SK-N-MC (cell line): ENCODE measurements at regions not wholly inside any gene's neighbourhood (a gene's known extent, or its start where the extent isn't known, plus 50 kb on each side); places are given as distances from the start of the nearest gene placed in this dataset.
A peak's percentile ranks its signal among the peaks of the same experiment; 100 is the strongest.

Source experiments
- DNase-seq: peaks from one replicate; pipeline ENCODE4 v3.0.0-alpha.2; 2011; ENCODE audit warnings: low read depth, low spot score
- H3K27ac ChIP-seq: fragments of 200-600 bp; sonication (generic); 2 replicates; pipeline ENCODE4 v1.5.1; 2016; ENCODE audit warnings: mixed run types
- H3K36me3 ChIP-seq: fragments of 200-600 bp; sonication (generic); 2 replicates; pipeline ENCODE4 v1.6.1; 2017; ENCODE audit warnings: antibody characterized with exemption, low read length, mixed read lengths; ENCODE audit not compliant: insufficient read depth
- H3K4me3 ChIP-seq: fragments of 200-600 bp; sonication (generic); 2 replicates; pipeline ENCODE4 v1.5.1; 2016
- H3K9ac ChIP-seq: fragments of 200-600 bp; sonication (generic); 2 replicates; pipeline ENCODE4 v1.8.0; 2017; ENCODE audit warnings: mixed run types, mixed read lengths; ENCODE audit not compliant: insufficient read length
- H3K9me3 ChIP-seq: fragments of 200-600 bp; sonication (generic); 2 replicates; pipeline ENCODE4 v1.6.1; 2017; ENCODE audit warnings: low read depth, mild to moderate bottlenecking, antibody characterized with exemption, low read length, moderate library complexity, mixed read lengths
- EZH2 ChIP-seq: fragments of 200-600 bp; sonication (generic); IDR thresholded peaks from one replicate; pipeline ENCODE4 v1.6.1; 2017; ENCODE audit warnings: antibody characterized with exemption
- FOXP2 ChIP-seq: optimal IDR thresholded peaks from 2 replicates; pipeline ENCODE3; 2011; ENCODE audit warnings: mild to moderate bottlenecking, moderate library complexity; ENCODE audit not compliant: insufficient read depth; ENCODE audit errors: extremely low read length, control extremely low read depth
- POLR2AphosphoS5 ChIP-seq: IDR thresholded peaks from 2 replicates; pipeline ENCODE4 v1.6.1; 2012; ENCODE audit warnings: mild to moderate bottlenecking, low read depth, low read length, borderline replicate concordance

DNA sequence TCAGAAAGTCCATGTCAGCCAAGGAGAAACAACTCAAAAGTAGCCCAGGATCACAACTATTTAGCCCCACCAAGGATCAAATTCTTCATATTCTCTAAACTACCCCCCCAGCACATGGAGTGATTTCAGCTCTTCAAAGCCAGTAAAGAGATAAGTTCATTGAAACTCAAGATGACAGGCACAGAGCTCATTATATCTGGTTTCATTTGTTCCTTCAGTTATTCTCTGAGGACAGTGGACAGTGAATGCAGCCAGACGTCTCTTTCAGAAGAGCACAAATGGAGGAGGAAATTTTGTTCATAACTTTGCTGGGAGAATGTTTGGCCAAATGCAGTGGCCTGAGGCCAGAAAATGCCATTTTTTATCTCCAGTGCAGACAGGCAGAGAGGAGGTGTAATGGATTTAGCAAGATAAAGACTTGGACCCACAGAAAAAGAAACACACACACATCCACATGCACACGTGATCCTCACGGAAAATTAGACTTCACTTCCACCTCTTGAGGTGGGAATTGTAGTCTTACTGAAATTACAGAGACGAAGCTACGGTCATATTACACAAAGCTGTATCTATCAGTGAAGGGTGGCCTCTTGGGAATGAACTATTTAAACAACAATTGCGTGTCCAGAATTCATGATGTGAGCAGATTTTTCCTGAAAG, 64.6 kb downstream of the HES1 start:
- Histone ChIP-seq H3K9ac (no peak overlapping the region), H3K36me3 (no peaks in the 10 kb centered on the region), H3K27ac (no peak overlapping the region), H3K9me3 (no peaks in the 10 kb centered on the region), H3K4me3 (no peak overlapping the region)
- DNase-seq: no peak
- no peak for TF ChIP-seq FOXP2
- TF ChIP-seq POLR2AphosphoS5: no peak
- no peak for TF ChIP-seq EZH2

DNA sequence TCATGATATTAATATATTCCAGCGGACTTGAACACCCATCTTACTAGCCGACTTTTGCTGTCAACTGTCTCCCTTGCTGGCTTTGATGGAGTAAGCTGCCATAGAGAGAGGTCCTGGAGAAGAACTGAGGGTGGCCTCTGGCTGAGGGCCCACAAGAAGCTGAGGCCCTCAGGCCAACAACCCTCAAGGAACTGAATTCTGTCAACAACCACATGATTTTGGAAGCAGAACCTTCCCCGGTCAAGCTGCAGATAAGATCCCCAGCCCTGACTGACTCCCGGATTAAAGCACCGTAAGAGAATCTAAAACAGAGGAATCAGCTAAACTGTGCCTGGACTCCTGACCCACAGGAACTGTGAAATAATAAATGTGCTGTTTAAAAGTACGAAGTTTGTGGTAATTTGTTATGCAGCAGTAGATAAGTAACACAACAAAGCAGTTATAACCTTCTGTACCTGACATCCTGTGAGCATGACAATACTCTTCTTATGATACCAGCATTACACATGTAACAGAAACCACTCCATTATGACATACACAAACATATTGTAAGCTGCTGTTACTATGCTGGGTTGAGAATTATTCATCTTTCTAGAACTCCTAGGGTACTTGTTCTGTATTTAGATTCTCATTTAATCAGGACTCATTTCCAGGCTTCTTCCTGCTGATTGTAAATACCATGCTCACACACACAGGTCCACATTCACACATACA, 66.2 kb downstream of the HES1 start:
- H3K9ac ChIP-seq: no peak overlapping the region
- TF ChIP-seq FOXP2: no peak
- TF ChIP-seq POLR2AphosphoS5: no peak
- no peak for TF ChIP-seq EZH2
- no peak overlapping the region for H3K27ac ChIP-seq
- no peaks in the 10 kb centered on the region for H3K9me3 ChIP-seq
- DNase-seq: no peak
- no peaks in the 10 kb centered on the region for H3K36me3 ChIP-seq
- H3K4me3 ChIP-seq: no peak overlapping the region

GRCh38 chr3:194203482-194204041, 67.6 kb downstream of the HES1 start:
- H3K4me3 ChIP-seq: no peak overlapping the region
- no peak overlapping the region for H3K9ac ChIP-seq

DNA sequence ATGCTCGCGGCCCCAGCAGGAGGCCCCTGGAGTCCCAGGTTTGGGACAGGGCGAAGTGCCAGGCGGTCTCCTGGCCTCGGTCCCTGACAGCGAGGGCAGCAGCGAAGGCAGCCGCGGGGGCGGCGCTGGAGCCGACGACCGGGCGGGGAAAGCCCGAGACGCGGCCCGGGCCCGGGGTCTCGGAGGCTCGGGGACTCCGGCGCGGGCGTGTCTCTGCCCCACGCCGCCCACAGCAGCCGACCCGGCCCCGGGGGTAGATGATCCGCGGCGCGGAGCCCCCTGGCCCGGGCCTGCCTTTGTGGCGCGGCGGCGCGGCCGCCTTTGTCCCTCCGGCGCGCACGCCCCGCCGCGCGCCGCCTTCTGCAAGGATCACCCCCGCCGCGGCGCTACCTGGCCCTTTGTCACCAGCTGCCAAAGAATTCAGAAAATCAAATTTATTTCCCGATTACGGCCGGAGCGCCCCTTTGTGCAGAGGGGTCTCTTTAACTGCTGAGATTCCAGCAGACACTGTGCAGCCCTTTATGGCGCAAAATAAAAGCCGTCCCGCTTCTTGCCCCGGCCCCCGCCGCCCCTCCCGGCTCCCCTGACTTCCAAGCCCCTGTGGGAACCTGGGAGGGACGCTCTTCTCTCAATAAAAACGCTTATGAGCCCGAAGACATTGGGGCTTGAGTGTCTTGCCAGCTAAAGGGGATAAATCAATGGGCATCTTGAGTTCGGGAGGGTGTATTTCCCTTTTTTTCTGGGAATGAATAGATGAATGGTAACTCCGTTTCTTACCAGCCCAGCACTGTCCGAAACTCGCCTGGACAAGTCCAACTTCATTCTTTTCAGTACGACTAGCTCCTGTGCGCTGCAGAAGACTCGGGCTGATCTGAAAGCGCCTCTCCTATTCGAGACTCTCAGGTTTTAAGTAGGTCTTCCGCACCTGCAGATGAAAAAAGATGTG, 68.4 kb downstream of the HES1 start:
- TF ChIP-seq EZH2: no peak
- no peak for TF ChIP-seq FOXP2
- TF ChIP-seq POLR2AphosphoS5: no peak
- Histone ChIP-seq H3K9ac (no peak overlapping the region), H3K9me3 (no peaks in the 10 kb centered on the region), H3K4me3 (no peak overlapping the region), H3K36me3 (no peaks in the 10 kb centered on the region), H3K27ac (no peak overlapping the region)
- DNase-seq: no peak

More at GRCh38 chr3:194203482-194204041, 67.6 kb downstream of the HES1 start:
- Histone ChIP-seq H3K27ac (no peak overlapping the region), H3K9me3 (no peaks in the 10 kb centered on the region), H3K36me3 (no peaks in the 10 kb centered on the region)
- TF ChIP-seq EZH2 (no peak), POLR2AphosphoS5 (no peak), FOXP2 (no peak)
- no peak for DNase-seq

GRCh38 chr3:194205675-194206133, 69.8 kb downstream of the HES1 start:
- H3K9ac ChIP-seq: peak overlapping the region; percentile 3
- H3K36me3 ChIP-seq: no peaks in the 10 kb centered on the region
- peak overlapping the region; percentile 44 for H3K27ac ChIP-seq
- DNase-seq: peak; percentile 51
- peak overlapping the region; percentile 14; the same call in 1 of the 2 replicates for H3K4me3 ChIP-seq
- no peaks in the 10 kb centered on the region for H3K9me3 ChIP-seq
- TF ChIP-seq EZH2 (no peak), FOXP2 (no peak), POLR2AphosphoS5 (no peak)

DNA sequence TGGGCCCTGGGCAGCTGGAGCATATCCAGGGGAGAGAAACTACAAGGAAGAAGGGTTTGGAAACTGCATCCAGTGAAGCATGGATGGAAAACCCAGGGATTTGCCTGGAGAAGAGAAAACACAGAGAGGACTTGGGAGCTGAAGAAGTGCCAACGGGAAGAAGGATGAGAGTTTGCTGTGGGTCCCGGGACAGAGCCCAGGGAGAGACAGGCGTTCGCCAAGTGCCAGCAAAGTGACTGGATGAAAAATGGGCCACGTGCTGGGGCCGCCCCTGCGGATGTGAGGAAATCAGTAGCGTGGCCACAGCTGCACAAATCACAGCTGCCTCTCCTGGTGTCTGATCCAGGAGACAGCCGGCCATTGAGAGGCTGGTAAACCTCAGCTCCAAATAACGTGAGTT, 70.4 kb downstream of the HES1 start:
- H3K4me3 ChIP-seq: no peak overlapping the region
- H3K9ac ChIP-seq: no peak overlapping the region
- peak overlapping the region; percentile 44; the same call in 1 of the 2 replicates for H3K27ac ChIP-seq
- H3K9me3 ChIP-seq: no peaks in the 10 kb centered on the region
- H3K36me3 ChIP-seq: no peaks in the 10 kb centered on the region
- TF ChIP-seq FOXP2: no peak
- TF ChIP-seq POLR2AphosphoS5: no peak
- TF ChIP-seq EZH2: no peak
- no peak for DNase-seq

DNA sequence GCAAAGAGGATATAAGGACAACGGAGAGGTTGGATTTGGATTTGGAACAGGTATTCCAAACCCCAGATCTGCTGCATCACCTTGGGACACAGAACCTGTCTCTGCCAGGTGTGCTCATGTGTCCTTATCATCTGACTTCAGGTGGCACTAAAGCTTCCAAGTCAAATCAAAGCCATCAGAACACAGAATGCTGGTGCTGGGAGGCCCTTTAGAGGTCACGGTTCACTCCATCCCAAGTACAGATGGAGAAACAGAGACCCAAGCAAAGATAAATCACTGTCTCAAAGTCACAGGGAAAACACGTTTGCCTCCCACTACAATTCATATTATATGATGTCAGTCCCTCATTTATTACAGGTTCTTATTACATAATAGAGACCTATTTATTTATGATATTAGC, 72.8 kb downstream of the HES1 start:
- TF ChIP-seq EZH2: no peak
- no peak for TF ChIP-seq POLR2AphosphoS5
- TF ChIP-seq FOXP2: no peak
- no peaks in the 10 kb centered on the region for H3K9me3 ChIP-seq
- DNase-seq: no peak
- H3K27ac ChIP-seq: no peak overlapping the region
- no peak overlapping the region for H3K4me3 ChIP-seq
- H3K36me3 ChIP-seq: no peaks in the 10 kb centered on the region
- no peak overlapping the region for H3K9ac ChIP-seq
